Caco-2 (cell line): ENCODE measurements at regions not wholly inside any gene's neighbourhood (a gene's known extent, or its start where the extent isn't known, plus 50 kb on each side); places are given as distances from the start of the nearest gene placed in this dataset.

Source experiments
- BruUV-seq: library from RNA; stranded (reverse); fragments of 400-500 nt; replicated peaks from 2 replicates; lab custom pipeline; 2021; lab: Mats Ljungman, UMichigan
- CTCF ChIA-PET: fragments of 300-600 bp; sonication (Branson Sonifier 250); formaldehyde crosslinking; loops from one replicate; lab custom pipeline; 2022; ENCODE audit warnings: antibody characterized with exemption; lab: Charles Lee
- POLR2A ChIA-PET: fragments of 300-600 bp; sonication (Branson Sonifier 250); formaldehyde crosslinking; loops from one replicate; lab custom pipeline; 2022; ENCODE audit warnings: antibody characterized with exemption; lab: Charles Lee
- DNase-seq, 2 experiments: peaks; one replicate each; pipeline versions ENCODE4 v3.0.0 to v3.0.0-alpha.2; 2020 to 2022
- H3K27me3 ChIP-seq: replicated peaks from 2 replicates; pipeline ENCODE4 v1.6.0; 2011; ENCODE audit warnings: low read length; ENCODE audit not compliant: control insufficient read depth, insufficient read depth
- H3K36me3 ChIP-seq: 2 replicates; pipeline ENCODE4 v1.5.1; 2011; ENCODE audit warnings: low read length; ENCODE audit not compliant: control insufficient read depth, insufficient read depth
- H3K4me1 ChIP-seq: fragments of 250-450 bp; sonication (Bioruptor Pico); 2 replicates; pipeline ENCODE4 v1.5.1; 2020; ENCODE audit warnings: mild to moderate bottlenecking
- H3K4me3 ChIP-seq: 2 replicates; pipeline ENCODE4 v1.5.1; 2011; ENCODE audit warnings: low read depth, mild to moderate bottlenecking, control low read depth, low read length
- H3K9me3 ChIP-seq: fragments of 250-450 bp; sonication (Bioruptor Pico); 2 replicates; pipeline ENCODE4 v1.5.1; 2020; ENCODE audit warnings: mild to moderate bottlenecking, moderate library complexity
- H3K27ac Mint-ChIP-seq: one replicate; pipeline ENCODE4 v1.8.0; 2022; ENCODE audit warnings: mixed read lengths; ENCODE audit not compliant: unreplicated experiment
- H3K27me3 Mint-ChIP-seq: one replicate; pipeline ENCODE4 v1.8.0; 2022; ENCODE audit warnings: mixed read lengths; ENCODE audit not compliant: insufficient read depth, unreplicated experiment
- H3K36me3 Mint-ChIP-seq: one replicate; pipeline ENCODE4 v1.8.0; 2022; ENCODE audit warnings: mild to moderate bottlenecking, mixed read lengths; ENCODE audit not compliant: insufficient read depth, unreplicated experiment
- H3K4me1 Mint-ChIP-seq: one replicate; pipeline ENCODE4 v1.8.0; 2022; ENCODE audit warnings: low read depth, mixed read lengths; ENCODE audit not compliant: unreplicated experiment
- H3K4me3 Mint-ChIP-seq: one replicate; pipeline ENCODE4 v1.8.0; 2022; ENCODE audit warnings: mild to moderate bottlenecking, moderate library complexity, mixed read lengths; ENCODE audit not compliant: unreplicated experiment
- H3K9me3 Mint-ChIP-seq: one replicate; pipeline ENCODE4 v1.8.0; 2022; ENCODE audit warnings: mixed read lengths; ENCODE audit not compliant: unreplicated experiment
- intact Hi-C: fragments of 100-400 bp; cut with micrococcal nuclease; formaldehyde crosslinking; loops from one replicate; pipeline ENCODE4 v1.10.0; 2022; ENCODE audit not compliant: unreplicated experiment
- TF ChIP-seq, protein P1 (sequence below), 2 experiments: fragments of 200-600 bp in 1 of 2; IDR thresholded peaks; 1 replicate in 1 of 2; 2 replicates in 1 of 2; pipeline versions ENCODE4 v1.5.1 to v1.8.0; 2011 to 2022; ENCODE audit warnings: antibody characterized with exemption in 1 of 2, control low read depth in 1 of 2, inconsistent platforms in 1 of 2, low read depth in 1 of 2, low read length in 1 of 2, mild to moderate bottlenecking in 1 of 2, moderate library complexity in 1 of 2; ENCODE audit not compliant: insufficient read depth in 1 of 2, severe bottlenecking in 1 of 2, unreplicated experiment in 1 of 2

DNA sequence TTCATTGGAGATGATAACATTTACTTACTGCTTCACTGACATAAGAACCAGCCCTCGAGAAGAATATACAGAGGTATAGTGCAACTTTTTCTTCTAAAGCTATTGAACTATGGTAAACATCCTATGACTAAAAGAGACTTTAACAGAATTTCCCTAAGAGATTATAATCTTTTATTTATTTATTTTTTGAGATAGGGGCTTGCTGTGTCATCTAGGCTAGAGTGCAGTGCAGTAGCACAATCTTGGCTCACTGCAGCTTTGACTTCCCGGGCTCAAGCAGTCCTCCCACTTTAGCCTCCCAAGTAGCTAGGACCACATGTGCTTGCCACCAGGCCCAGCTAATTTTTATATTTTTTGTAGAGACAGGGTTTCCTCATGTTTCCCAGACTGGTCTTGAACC lies 258.5 kb upstream of the FERD3L start:
- CTCF ChIA-PET, result no interaction called here
- Mint-ChIP-seq H3K36me3 (no peaks in the 10 kb centered on the region), H3K27me3 (peaks cover 5% of the 10 kb centered on the region), H3K4me1 (no peaks in the 10 kb centered on the region), H3K27ac (no peak overlapping the region), H3K4me3 (no peak overlapping the region), H3K9me3 (no peaks in the 10 kb centered on the region)
- no peak for DNase-seq
- H3K27me3 ChIP-seq, result no peaks in the 10 kb centered on the region
- intact Hi-C loops, result no loop called here
- TF ChIP-seq, protein P1, sequence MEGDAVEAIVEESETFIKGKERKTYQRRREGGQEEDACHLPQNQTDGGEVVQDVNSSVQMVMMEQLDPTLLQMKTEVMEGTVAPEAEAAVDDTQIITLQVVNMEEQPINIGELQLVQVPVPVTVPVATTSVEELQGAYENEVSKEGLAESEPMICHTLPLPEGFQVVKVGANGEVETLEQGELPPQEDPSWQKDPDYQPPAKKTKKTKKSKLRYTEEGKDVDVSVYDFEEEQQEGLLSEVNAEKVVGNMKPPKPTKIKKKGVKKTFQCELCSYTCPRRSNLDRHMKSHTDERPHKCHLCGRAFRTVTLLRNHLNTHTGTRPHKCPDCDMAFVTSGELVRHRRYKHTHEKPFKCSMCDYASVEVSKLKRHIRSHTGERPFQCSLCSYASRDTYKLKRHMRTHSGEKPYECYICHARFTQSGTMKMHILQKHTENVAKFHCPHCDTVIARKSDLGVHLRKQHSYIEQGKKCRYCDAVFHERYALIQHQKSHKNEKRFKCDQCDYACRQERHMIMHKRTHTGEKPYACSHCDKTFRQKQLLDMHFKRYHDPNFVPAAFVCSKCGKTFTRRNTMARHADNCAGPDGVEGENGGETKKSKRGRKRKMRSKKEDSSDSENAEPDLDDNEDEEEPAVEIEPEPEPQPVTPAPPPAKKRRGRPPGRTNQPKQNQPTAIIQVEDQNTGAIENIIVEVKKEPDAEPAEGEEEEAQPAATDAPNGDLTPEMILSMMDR (IDR thresholded peaks at IDR 0.05; ENCODE audit: insufficient read depth in 1 of 2, low read depth in 1 of 2, low read length in 1 of 2, severe bottlenecking in 1 of 2, unreplicated experiment in 1 of 2), result no peak
- H3K9me3 ChIP-seq, result no peaks in the 10 kb centered on the region
- no peak overlapping the region for H3K4me3 ChIP-seq
- H3K36me3 ChIP-seq, result no peaks in the 10 kb centered on the region
- POLR2A ChIA-PET, result no interaction called here
- H3K4me1 ChIP-seq, result no peaks in the 10 kb centered on the region
- BruUV-seq, result no TSS peak

DNA sequence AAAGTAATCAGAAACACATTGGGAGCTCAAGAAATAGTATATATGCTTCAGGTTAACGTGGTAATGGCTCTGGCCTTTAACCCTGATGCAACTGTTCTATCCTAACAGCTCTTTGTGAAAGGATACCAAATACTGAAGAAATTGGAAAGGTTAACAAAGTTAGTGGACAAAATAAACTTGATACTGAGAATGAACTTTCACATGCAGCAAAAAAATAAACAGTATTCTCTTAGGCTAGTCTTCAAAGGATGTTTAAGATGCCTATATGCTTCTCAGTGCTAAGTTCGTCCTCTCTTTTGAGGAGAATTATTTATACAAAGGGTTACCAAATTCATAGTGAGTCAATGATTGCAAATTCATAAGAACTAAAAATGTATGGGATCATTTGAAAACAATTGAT lies 256.2 kb upstream of the FERD3L start:
- no peaks in the 10 kb centered on the region for H3K27me3 ChIP-seq
- BruUV-seq, result no TSS peak
- ChIA-PET POLR2A (interaction anchor here (0.7 kb wide), 1 partner anchor 921 kb away, joined by 4 read pairs; no protein-coding TSS in a partner anchor), CTCF (no interaction called here)
- Mint-ChIP-seq H3K27ac (no peak overlapping the region), H3K4me1 (no peaks in the 10 kb centered on the region), H3K36me3 (no peaks in the 10 kb centered on the region), H3K27me3 (peaks cover 6% of the 10 kb centered on the region), H3K9me3 (no peaks in the 10 kb centered on the region), H3K4me3 (no peak overlapping the region)
- H3K36me3 ChIP-seq, result no peaks in the 10 kb centered on the region
- no peaks in the 10 kb centered on the region for H3K4me1 ChIP-seq
- no peaks in the 10 kb centered on the region for H3K9me3 ChIP-seq
- no peak overlapping the region for H3K4me3 ChIP-seq
- DNase-seq, result no peak
- TF ChIP-seq, protein P1 (IDR thresholded peaks at IDR 0.05; ENCODE audit: insufficient read depth in 1 of 2, low read depth in 1 of 2, low read length in 1 of 2, severe bottlenecking in 1 of 2, unreplicated experiment in 1 of 2), result no peak
- intact Hi-C loops, result no loop called here

DNA sequence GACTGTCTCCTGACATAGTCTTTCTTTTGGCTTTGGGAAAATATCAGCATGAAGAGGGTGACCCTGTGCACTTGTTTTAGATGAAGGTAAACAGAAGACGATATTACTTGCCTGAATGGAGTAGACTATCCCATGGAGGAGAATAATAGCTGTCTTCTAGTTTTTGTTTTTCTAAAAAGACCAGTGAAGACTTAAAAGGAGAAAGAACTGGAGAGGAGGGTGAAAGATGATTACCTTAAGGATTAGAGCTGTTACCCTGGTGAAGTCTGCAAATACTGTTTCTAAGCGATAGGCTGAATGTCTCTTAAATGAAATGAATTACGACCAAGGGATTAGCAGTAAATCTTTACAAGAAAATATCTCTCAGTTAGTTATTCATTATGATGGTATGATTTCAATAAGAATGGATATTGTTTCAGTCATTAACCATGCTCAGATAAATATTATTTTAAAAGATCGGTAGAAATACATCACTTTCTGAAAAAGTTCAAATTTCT lies 255.6 kb upstream of the FERD3L start:
- Histone ChIP-seq H3K4me3 (no peak overlapping the region), H3K9me3 (no peaks in the 10 kb centered on the region), H3K4me1 (no peaks in the 10 kb centered on the region), H3K36me3 (no peaks in the 10 kb centered on the region), H3K27me3 (no peaks in the 10 kb centered on the region)
- Mint-ChIP-seq H3K27ac (no peak overlapping the region), H3K4me3 (no peak overlapping the region), H3K4me1 (no peaks in the 10 kb centered on the region), H3K36me3 (no peaks in the 10 kb centered on the region), H3K9me3 (no peaks in the 10 kb centered on the region), H3K27me3 (peaks cover 4% of the 10 kb centered on the region)
- TF ChIP-seq, protein P1 (IDR thresholded peaks at IDR 0.05; ENCODE audit: insufficient read depth in 1 of 2, low read depth in 1 of 2, low read length in 1 of 2, severe bottlenecking in 1 of 2, unreplicated experiment in 1 of 2), result no peak
- intact Hi-C loops, result no loop called here
- BruUV-seq, result no TSS peak
- CTCF ChIA-PET, result no interaction called here
- POLR2A ChIA-PET, result interaction anchor here (0.7 kb wide), 1 partner anchor 921 kb away, joined by 4 read pairs; no protein-coding TSS in a partner anchor
- no peak for DNase-seq
